GM23338 (cell line): ENCODE measurements at regions not wholly inside any gene's neighbourhood (a gene's known extent, or its start where the extent isn't known, plus 50 kb on each side); places are given as distances from the start of the nearest gene placed in this dataset.

Source experiments
- EZH2phosphoT487 ChIP-seq: fragments of 200-600 bp; sonication (generic); IDR thresholded peaks from one replicate; pipeline ENCODE4 v1.8.1; 2018; ENCODE audit warnings: antibody characterized with exemption; ENCODE audit not compliant: unreplicated experiment
- NANOG ChIP-seq: IDR thresholded peaks from 2 replicates; pipeline ENCODE4 v1.6.1; 2016; ENCODE audit warnings: antibody characterized with exemption, borderline replicate concordance
- POLR2AphosphoS5 ChIP-seq: IDR thresholded peaks from 2 replicates; pipeline ENCODE4 v1.6.1; 2016; ENCODE audit warnings: antibody characterized with exemption, low read depth
- TF ChIP-seq, protein P1 (sequence below), 2 experiments: fragments of 200-600 bp in 1 of 2; sonication (generic) in 1 of 2; conservative IDR thresholded peaks; 2 replicates each; pipeline versions ENCODE4 v1.5.1 to v1.6.1; 2016 to 2017; ENCODE audit warnings: antibody characterized with exemption in 2 of 2, low read depth in 2 of 2, mild to moderate bottlenecking in 2 of 2, moderate library complexity in 1 of 2

DNA sequence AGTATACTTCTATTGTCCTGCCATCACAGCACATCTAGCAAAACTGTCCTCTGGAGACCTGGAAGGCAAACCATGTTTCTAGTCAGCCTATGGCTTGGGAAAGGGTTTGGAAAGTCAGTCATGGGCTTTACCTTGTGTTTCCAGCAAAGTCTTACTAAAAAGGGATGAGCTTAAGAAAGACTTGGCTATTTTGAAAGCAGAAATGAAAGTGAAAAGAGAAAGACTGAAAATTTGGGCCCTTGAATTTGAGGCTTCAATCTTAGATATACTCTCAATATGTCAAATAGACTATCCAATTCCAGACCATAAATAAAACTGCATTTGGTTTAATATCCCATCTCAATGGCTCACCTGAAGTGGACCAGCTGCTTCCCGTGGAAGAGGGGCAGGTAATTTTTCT is 127.9 kb downstream of the ZNF330 start:
- TF ChIP-seq, protein P1, sequence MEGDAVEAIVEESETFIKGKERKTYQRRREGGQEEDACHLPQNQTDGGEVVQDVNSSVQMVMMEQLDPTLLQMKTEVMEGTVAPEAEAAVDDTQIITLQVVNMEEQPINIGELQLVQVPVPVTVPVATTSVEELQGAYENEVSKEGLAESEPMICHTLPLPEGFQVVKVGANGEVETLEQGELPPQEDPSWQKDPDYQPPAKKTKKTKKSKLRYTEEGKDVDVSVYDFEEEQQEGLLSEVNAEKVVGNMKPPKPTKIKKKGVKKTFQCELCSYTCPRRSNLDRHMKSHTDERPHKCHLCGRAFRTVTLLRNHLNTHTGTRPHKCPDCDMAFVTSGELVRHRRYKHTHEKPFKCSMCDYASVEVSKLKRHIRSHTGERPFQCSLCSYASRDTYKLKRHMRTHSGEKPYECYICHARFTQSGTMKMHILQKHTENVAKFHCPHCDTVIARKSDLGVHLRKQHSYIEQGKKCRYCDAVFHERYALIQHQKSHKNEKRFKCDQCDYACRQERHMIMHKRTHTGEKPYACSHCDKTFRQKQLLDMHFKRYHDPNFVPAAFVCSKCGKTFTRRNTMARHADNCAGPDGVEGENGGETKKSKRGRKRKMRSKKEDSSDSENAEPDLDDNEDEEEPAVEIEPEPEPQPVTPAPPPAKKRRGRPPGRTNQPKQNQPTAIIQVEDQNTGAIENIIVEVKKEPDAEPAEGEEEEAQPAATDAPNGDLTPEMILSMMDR (conservative IDR thresholded peaks at IDR 0.05; ENCODE audit: low read depth in 2 of 2) = no peak
- no peak for TF ChIP-seq POLR2AphosphoS5
- TF ChIP-seq NANOG = no peak
- no peak for TF ChIP-seq EZH2phosphoT487
